T-helper 17 cell (primary cell): ENCODE measurements at regions not wholly inside any gene's neighbourhood (a gene's known extent, or its start where the extent isn't known, plus 50 kb on each side); places are given as distances from the start of the nearest gene placed in this dataset.
A peak's percentile ranks its signal among the peaks of the same experiment; 100 is the strongest.
"Not testable (repeated sequence)": the region's sequence is repeated elsewhere in the genome, so short reads cannot be mapped to it uniquely, and the experiment has no call there.

Source experiments
- ATAC-seq: fragments of 150-1000 bp; cut with Tn5 transposase; 2 replicates; pipeline ENCODE4 v1.10.0; 2021; ENCODE audit warnings: mild to moderate bottlenecking, moderate library complexity
- DNase-seq, 3 donors: peaks; one replicate each; pipeline versions ENCODE4 v3.0.0 to v3.0.0-alpha.2; 2020 to 2021
- H3K9me3 ChIP-seq: one replicate; pipeline ENCODE4 v1.7.0; 2013; ENCODE audit warnings: low read length, mild to moderate bottlenecking; ENCODE audit not compliant: control insufficient read depth, poor library complexity, severe bottlenecking
- H3K27ac Mint-ChIP-seq: one replicate; pipeline ENCODE4 v1.8.0; 2022; ENCODE audit warnings: mild to moderate bottlenecking, moderate library complexity, mixed read lengths
- H3K27me3 Mint-ChIP-seq: one replicate; pipeline ENCODE4 v1.8.0; 2022; ENCODE audit warnings: mixed read lengths
- H3K36me3 Mint-ChIP-seq: one replicate; pipeline ENCODE4 v1.8.0; 2022; ENCODE audit warnings: low read depth, mixed read lengths
- H3K4me1 Mint-ChIP-seq: one replicate; pipeline ENCODE4 v1.8.0; 2022; ENCODE audit warnings: mild to moderate bottlenecking, mixed read lengths
- H3K4me3 Mint-ChIP-seq: one replicate; pipeline ENCODE4 v1.8.0; 2022; ENCODE audit warnings: mild to moderate bottlenecking, moderate library complexity, mixed read lengths

- ATAC-seq, result no peak
- H3K27ac Mint-ChIP-seq, result peak overlapping the region; percentile 11
- H3K36me3 Mint-ChIP-seq, result no peaks in the 10 kb centered on the region
- H3K4me3 Mint-ChIP-seq, result no peak overlapping the region
- no peaks in the 10 kb centered on the region for H3K27me3 Mint-ChIP-seq
- H3K4me1 Mint-ChIP-seq, result no peaks in the 10 kb centered on the region
- H3K9me3 ChIP-seq, result no peaks in the 10 kb centered on the region
- DNase-seq, result no peak
Observed at GRCh38 chr10:86579883-86580520, 58.4 kb upstream of the WAPL start.

- no peaks in the 10 kb centered on the region for H3K9me3 ChIP-seq
- ATAC-seq (no peak), DNase-seq (no peak)
- Mint-ChIP-seq H3K27me3 (no peaks in the 10 kb centered on the region), H3K27ac (no peak overlapping the region), H3K4me3 (no peak overlapping the region), H3K36me3 (no peaks in the 10 kb centered on the region), H3K4me1 (no peaks in the 10 kb centered on the region)
Observed at GRCh38 chr10:86580521-86580891, 58.9 kb upstream of the WAPL start.

GRCh38 chr10:86583983-86584382 lies 62.4 kb upstream of the WAPL start:
- no peaks in the 10 kb centered on the region for H3K27me3 Mint-ChIP-seq
- H3K36me3 Mint-ChIP-seq, result no peaks in the 10 kb centered on the region
- ATAC-seq (no peak), DNase-seq (no peak)
- no peak overlapping the region for H3K27ac Mint-ChIP-seq
- no peaks in the 10 kb centered on the region for H3K9me3 ChIP-seq
- no peak overlapping the region for H3K4me3 Mint-ChIP-seq
- no peaks in the 10 kb centered on the region for H3K4me1 Mint-ChIP-seq

- no peak overlapping the region for H3K4me3 Mint-ChIP-seq
- ATAC-seq (peak; percentile 98), DNase-seq (peak; percentile 57 to 69 (median 60))
- no peaks in the 10 kb centered on the region for H3K9me3 ChIP-seq
- no peaks in the 10 kb centered on the region for H3K27me3 Mint-ChIP-seq
- H3K36me3 Mint-ChIP-seq, result no peaks in the 10 kb centered on the region
- H3K4me1 Mint-ChIP-seq, result no peaks in the 10 kb centered on the region
- no peak overlapping the region for H3K27ac Mint-ChIP-seq
Observed at GRCh38 chr10:86585037-86585929, 63.7 kb upstream of the WAPL start.

GRCh38 chr10:86586516-86586915 lies 64.9 kb upstream of the WAPL start:
- no peak overlapping the region for H3K4me3 Mint-ChIP-seq
- ATAC-seq, result no peak
- DNase-seq, result no peak
- H3K9me3 ChIP-seq, result no peaks in the 10 kb centered on the region
- no peak overlapping the region for H3K27ac Mint-ChIP-seq
- H3K27me3 Mint-ChIP-seq, result no peaks in the 10 kb centered on the region
- H3K4me1 Mint-ChIP-seq, result no peaks in the 10 kb centered on the region
- no peaks in the 10 kb centered on the region for H3K36me3 Mint-ChIP-seq

GRCh38 chr10:86588781-86589180 lies 65.6 kb upstream of the OPN4 start:
- not testable (repeated sequence) for H3K4me3 Mint-ChIP-seq, H3K4me1 Mint-ChIP-seq, H3K9me3 ChIP-seq, H3K36me3 Mint-ChIP-seq, H3K27ac Mint-ChIP-seq, H3K27me3 Mint-ChIP-seq, DNase-seq, ATAC-seq

- Mint-ChIP-seq H3K4me1 (no peaks in the 10 kb centered on the region), H3K36me3 (no peaks in the 10 kb centered on the region)
- no peak for ATAC-seq
Observed at GRCh38 chr10:86591436-86591835, 62.9 kb upstream of the OPN4 start.

GRCh38 chr10:86592413-86592812 lies 61.9 kb upstream of the OPN4 start:
- Mint-ChIP-seq H3K4me1 (no peaks in the 10 kb centered on the region), H3K4me3 (no peak overlapping the region), H3K27ac (no peak overlapping the region), H3K27me3 (no peaks in the 10 kb centered on the region), H3K36me3 (no peaks in the 10 kb centered on the region)
- ATAC-seq, result no peak
- H3K9me3 ChIP-seq, result no peaks in the 10 kb centered on the region
- no peak for DNase-seq

More at GRCh38 chr10:86591436-86591835, 62.9 kb upstream of the OPN4 start:
- no peak for DNase-seq
- H3K27ac Mint-ChIP-seq, result no peak overlapping the region
- no peaks in the 10 kb centered on the region for H3K27me3 Mint-ChIP-seq
- H3K9me3 ChIP-seq, result no peaks in the 10 kb centered on the region
- H3K4me3 Mint-ChIP-seq, result no peak overlapping the region

DNA sequence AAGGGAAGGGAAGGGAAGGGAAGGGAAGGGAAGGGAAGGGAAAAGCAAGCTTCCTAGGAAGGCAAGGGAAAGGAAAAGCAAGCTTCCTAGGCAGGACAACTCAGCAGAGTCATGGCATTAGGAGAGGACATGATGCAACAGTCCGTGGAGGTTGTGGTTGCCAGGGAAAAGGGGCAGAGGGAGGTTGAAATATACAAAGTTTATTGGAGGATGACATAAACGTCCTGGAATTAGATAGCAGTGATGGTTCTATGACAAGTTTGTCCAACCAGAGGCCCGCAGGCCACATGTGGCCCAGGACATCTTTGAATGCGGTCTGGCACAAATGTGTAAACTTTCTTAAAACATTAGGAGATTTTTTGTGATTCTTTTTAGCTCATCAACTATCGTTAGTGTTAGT lies 59.8 kb upstream of the OPN4 start:
- no peaks in the 10 kb centered on the region for H3K9me3 ChIP-seq
- no peak for DNase-seq

DNA sequence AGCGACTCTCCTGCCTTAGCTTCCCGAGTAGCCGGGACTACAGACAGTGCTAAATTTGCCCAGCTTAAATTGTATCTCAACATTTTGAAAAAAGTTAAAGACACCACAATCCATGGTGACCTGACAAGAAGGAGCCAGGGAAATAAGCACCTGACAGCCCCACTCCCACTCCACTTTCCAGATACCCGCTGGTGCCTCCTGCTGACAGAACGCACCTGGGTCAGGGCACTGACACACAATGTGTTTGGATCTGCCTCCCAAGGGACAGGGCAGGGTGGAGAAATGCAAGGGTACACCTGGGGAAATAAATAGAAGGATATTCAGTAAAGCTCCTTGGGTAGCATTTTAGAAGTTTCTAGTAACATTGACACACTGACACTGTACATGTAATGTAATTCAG lies 58.9 kb upstream of the OPN4 start:
- H3K27ac Mint-ChIP-seq, result no peak overlapping the region
- ATAC-seq (no peak), DNase-seq (no peak)
- H3K27me3 Mint-ChIP-seq, result no peaks in the 10 kb centered on the region
- no peaks in the 10 kb centered on the region for H3K36me3 Mint-ChIP-seq
- no peaks in the 10 kb centered on the region for H3K9me3 ChIP-seq
- no peak overlapping the region for H3K4me3 Mint-ChIP-seq
- peaks cover 6% of the 10 kb centered on the region for H3K4me1 Mint-ChIP-seq

More for the DNA sequence above, 59.8 kb upstream of the OPN4 start:
- H3K36me3 Mint-ChIP-seq, result no peaks in the 10 kb centered on the region
- H3K4me1 Mint-ChIP-seq, result no peaks in the 10 kb centered on the region
- no peaks in the 10 kb centered on the region for H3K27me3 Mint-ChIP-seq
- H3K4me3 Mint-ChIP-seq, result no peak overlapping the region
- ATAC-seq, result no peak
- no peak overlapping the region for H3K27ac Mint-ChIP-seq

- peaks cover 10% of the 10 kb centered on the region for H3K4me1 Mint-ChIP-seq
- no peak for ATAC-seq
Observed at GRCh38 chr10:86596266-86596665, 58.1 kb upstream of the OPN4 start.

DNA sequence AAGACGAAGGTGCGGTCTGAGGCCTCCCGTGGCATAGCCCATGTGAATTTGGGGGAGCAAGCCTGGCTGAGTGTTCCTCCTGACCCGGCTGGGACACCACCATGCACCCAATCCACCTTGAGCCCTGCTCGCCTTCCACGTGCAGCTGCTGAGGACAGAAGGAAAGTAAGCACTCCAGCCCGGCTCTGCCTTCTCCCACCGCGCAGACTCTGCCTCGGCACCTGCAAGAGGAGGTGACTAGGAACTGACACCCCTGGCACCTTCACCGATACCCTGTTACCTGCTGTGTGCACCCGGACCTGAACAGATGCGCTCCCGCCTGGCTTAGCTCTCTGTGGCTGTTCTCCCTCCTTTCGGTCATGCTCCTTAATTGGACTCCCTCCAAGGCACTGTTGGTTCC lies 57.0 kb upstream of the OPN4 start:
- Mint-ChIP-seq H3K4me1 (peaks cover 10% of the 10 kb centered on the region), H3K36me3 (no peaks in the 10 kb centered on the region), H3K27ac (no peak overlapping the region), H3K4me3 (no peak overlapping the region), H3K27me3 (peaks cover 6% of the 10 kb centered on the region)
- H3K9me3 ChIP-seq, result no peaks in the 10 kb centered on the region
- no peak for DNase-seq
- no peak for ATAC-seq

More at GRCh38 chr10:86596266-86596665, 58.1 kb upstream of the OPN4 start:
- no peak overlapping the region for H3K4me3 Mint-ChIP-seq
- H3K9me3 ChIP-seq, result no peaks in the 10 kb centered on the region
- no peaks in the 10 kb centered on the region for H3K27me3 Mint-ChIP-seq
- no peak overlapping the region for H3K27ac Mint-ChIP-seq
- H3K36me3 Mint-ChIP-seq, result no peaks in the 10 kb centered on the region
- DNase-seq, result no peak

- no peak overlapping the region for H3K27ac Mint-ChIP-seq
- ATAC-seq, result no peak
- no peak for DNase-seq
- H3K4me1 Mint-ChIP-seq, result peaks cover 10% of the 10 kb centered on the region
- H3K9me3 ChIP-seq, result no peaks in the 10 kb centered on the region
- peaks cover 6% of the 10 kb centered on the region for H3K27me3 Mint-ChIP-seq
- no peaks in the 10 kb centered on the region for H3K36me3 Mint-ChIP-seq
- H3K4me3 Mint-ChIP-seq, result no peak overlapping the region
Observed at GRCh38 chr10:86598151-86598550, 56.2 kb upstream of the OPN4 start.

DNA sequence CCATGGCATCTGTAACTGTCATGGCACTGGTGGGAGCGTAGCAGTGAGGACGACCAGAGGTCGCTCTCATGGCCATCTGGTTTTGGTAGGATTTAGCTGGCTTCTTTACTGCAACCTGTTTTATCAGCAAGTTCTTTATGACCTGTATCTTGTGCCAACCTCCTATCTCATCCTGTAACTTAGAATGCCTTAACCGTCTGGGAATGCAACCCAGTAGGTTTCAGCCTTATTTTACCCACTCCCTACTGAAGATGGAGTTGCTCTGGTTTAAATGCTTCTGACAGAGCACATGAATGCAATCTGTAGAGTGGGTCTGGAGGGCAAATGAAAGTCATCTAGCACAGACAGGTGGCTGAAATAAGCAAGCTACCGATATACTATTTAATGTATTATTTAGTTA lies 55.3 kb upstream of the OPN4 start:
- Mint-ChIP-seq H3K27me3 (peaks cover 6% of the 10 kb centered on the region), H3K36me3 (no peaks in the 10 kb centered on the region), H3K27ac (no peak overlapping the region), H3K4me3 (no peak overlapping the region), H3K4me1 (peaks cover 10% of the 10 kb centered on the region)
- H3K9me3 ChIP-seq, result no peaks in the 10 kb centered on the region
- DNase-seq (no peak), ATAC-seq (no peak)
